ENCODE measurements at regions not wholly inside any gene's neighbourhood (a gene's known extent, or its start where the extent isn't known, plus 50 kb on each side); places are given as distances from the start of the nearest gene placed in this dataset.

DNA sequence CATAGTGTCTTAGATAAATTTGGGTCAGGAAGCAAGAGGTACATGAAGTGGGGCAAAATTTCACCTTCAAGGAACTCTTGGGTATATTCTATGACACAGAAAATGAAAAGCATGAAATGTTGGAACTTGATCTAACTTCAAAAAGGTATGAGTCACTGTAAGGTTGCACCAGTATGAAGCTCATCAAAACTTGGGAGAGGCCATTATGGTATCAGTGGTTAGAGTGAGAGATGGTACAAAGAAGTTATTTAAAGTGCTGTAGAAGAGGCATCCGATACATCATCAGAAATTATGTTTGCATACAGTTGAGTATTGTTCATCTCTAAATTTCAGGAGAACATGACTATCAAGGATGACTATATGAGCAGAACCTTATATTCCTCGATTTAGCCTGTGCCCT, 302.9 kb upstream of the SUCLG2 start:
- TF ChIP-seq, protein P1, sequence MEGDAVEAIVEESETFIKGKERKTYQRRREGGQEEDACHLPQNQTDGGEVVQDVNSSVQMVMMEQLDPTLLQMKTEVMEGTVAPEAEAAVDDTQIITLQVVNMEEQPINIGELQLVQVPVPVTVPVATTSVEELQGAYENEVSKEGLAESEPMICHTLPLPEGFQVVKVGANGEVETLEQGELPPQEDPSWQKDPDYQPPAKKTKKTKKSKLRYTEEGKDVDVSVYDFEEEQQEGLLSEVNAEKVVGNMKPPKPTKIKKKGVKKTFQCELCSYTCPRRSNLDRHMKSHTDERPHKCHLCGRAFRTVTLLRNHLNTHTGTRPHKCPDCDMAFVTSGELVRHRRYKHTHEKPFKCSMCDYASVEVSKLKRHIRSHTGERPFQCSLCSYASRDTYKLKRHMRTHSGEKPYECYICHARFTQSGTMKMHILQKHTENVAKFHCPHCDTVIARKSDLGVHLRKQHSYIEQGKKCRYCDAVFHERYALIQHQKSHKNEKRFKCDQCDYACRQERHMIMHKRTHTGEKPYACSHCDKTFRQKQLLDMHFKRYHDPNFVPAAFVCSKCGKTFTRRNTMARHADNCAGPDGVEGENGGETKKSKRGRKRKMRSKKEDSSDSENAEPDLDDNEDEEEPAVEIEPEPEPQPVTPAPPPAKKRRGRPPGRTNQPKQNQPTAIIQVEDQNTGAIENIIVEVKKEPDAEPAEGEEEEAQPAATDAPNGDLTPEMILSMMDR (conservative IDR thresholded peaks at IDR 0.05; ENCODE audit: low read length): no peak
- TF ChIP-seq EZH2phosphoT487 (IDR thresholded peaks at IDR 0.05; ENCODE audit: borderline replicate concordance, low read depth, low read length): no peak
